GM18951 (cell line): ENCODE measurements at regions not wholly inside any gene's neighbourhood (a gene's known extent, or its start where the extent isn't known, plus 50 kb on each side); places are given as distances from the start of the nearest gene placed in this dataset.
"Not testable (repeated sequence)": the region's sequence is repeated elsewhere in the genome, so short reads cannot be mapped to it uniquely, and the experiment has no call there.

Experiments
- POLR2A ChIP-seq: IDR thresholded peaks from 4 replicates; pipeline ENCODE4 v1.6.1; 2011; ENCODE audit warnings: mild to moderate bottlenecking; ENCODE audit not compliant: insufficient read length, insufficient read depth; ENCODE audit errors: extremely low read depth
- in situ Hi-C: fragments of 300-500 bp; cut with MboI; formaldehyde crosslinking; loops from one replicate; pipeline ENCODE4 v1.12.0; 2022; ENCODE audit warnings: low sequenced_read_pairs, mixed read lengths, inconsistent platforms; ENCODE audit not compliant: unreplicated experiment

DNA sequence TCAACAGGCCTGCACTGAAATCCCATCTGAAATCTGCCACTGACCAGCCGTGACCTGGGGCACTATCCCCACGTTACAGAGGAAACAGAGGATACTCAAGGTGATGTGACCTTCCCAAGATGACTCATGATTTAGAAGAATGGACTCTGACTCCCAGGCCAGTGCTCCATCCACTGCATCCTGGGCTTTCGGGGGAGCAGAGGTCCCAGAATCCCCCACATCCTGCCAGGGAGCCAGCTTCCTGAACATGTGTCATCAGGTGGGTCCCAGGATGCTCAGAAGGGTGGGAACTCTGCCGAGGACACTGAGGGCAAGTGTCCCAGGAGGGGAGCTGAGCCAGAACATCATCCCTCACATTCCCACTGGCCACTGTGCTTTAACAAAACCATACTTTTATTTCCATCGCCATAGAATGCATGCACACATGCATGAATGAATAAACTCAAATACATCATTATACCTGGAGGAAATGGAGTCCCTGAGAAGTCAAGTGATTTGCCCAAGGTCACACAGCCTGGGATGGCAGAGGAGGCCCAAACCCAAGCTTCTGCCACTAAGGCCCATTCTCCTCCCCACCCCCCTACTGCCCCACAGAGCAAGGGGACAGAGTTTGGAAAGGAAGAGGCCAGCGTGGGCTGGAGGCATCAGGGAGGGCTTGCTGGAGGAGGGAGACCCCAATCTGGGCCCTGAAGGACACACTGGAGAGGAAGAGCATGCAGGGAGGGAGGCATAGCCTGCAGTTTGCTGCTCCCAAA is 189.4 kb downstream of the MATN1 start:
- in situ Hi-C loops = no loop called here
- no peak for TF ChIP-seq POLR2A

DNA sequence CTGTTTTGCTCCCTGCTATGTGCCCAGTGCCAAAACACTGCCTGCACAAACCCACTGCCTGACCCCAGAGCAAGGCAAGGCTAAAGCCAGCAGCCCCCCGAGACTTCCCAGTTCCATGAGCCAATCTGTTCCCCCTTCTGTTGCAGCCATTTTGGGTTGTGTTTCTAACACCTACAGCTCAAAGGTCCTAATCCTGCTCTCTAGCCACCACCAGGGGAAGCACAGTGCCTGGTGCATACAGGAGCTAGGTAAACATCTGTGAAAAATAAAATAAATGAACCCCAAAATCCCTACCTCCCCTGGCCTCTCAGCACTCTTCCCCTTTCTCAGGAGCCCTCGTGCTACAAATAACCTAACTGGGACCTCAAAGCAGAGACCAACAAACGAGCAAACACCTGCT is 190.2 kb downstream of the MATN1 start:
- no peak for TF ChIP-seq POLR2A
- in situ Hi-C loops = no loop called here

DNA sequence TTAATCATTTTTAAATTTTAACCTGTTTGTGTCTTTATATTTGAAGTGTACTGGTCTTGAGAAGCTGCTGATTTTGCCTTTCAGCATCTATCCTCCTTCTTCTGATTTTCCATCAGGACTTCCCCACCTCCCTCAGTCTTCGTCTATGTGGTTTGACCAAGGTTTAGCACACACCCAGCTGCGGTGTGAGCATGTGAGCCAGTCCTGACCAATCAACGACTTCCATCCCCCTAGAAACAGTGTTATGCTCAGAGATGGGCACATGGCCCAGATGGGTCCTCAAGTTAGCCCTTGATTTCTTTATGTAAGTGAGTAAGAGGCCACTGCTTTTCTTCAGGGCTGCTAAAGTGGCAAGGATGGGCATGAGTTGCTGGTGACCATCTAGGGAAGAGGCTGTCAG is 190.8 kb downstream of the MATN1 start:
- TF ChIP-seq POLR2A = no peak
- in situ Hi-C loops = no loop called here

DNA sequence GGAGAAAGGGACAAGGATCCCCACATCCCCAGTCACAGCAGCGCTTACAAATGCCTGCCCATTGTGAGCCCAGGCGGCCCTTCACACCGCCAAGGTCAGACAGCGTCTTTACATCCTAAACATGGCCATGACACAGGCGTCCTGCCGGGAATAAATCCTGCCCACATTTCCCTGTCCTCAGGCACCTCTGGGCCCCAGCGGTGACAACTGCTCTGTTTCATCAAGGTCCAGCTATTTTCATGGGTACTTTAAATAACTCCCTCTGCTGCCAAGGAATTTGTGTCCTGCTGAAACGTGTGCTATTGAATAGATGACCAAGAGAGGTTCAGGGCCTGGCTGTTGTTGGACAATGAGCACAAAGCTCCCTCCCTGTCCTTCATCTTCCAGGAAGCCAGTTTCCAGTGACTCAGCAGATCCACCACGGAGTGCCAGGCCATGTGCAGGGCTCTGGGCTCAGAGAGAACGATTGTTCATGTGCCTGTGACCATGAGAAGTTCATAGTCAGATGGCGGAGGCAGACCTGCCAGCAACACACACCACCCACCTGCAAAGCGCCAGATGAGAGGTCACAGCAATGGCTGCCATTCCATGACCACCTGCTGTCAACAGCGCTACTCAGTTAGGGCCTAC is 195.8 kb downstream of the MATN1 start:
- in situ Hi-C loops = no loop called here
- no peak for TF ChIP-seq POLR2A

DNA sequence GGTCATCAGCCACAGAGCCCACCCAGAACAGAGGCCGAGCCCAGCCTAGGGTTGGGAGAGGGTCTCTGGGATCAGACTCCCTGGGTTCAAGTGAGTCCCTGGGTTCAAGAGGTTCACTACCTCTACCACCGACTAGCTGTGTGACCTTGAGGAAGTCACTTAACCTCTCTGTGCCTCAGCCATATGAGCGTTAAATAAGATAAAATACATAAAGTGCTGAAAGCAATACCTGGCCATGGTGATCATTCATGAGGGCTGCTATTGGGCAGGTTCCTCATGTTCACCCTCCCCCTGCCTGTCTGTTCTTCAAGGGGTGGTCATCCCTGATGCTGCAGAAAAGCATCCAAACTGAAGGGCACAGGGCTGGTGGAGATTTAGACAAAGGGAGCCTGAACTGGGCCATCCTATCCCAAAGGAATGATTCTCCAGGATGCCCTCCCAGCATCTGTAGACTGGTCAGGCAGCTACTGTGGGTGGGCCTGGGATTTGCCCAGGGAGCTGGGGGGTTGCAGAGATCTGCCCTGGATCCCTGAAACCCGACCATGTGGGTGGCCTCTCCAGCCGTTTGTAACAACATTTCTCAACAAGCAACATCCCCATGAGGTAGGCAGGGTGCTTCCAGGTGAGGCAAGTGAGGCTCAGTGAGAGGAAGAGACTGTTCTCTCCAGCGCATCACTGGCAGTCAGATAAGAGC is 196.6 kb downstream of the MATN1 start:
- in situ Hi-C loops = no loop called here
- TF ChIP-seq POLR2A = no peak

DNA sequence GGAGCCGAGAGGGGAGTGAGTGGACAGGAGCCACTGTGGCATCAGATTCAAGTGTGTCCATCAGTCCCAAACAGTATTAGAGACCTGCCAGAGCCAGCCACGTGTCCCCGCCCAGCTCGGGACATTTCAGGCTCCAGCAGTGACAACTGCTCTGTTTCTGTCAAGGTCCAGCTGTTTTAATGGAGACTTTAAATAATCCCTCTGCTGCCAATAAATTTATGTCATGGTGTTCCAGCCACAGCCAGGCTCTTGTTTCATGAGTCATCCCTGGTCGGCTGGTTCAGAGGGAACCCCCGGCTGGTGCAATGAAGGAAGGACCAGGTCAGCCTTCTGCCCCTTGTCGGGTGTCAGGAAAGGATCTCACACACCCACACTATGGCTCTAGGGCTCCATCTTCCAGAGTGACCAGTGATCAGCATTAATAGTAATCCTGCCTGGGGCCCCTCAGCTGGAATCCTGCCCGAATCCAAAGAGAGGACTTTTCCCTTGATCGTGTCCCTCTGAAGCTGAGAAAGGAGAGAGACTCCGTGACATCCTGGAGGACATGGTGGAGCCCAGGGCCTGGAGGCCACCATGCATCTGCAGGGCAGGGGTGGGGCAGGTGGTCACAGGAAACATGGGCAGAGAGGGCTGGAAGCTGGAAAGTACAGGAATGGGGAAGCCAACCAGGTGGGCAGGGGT is 197.3 kb downstream of the MATN1 start:
- TF ChIP-seq POLR2A = no peak
- in situ Hi-C loops = no loop called here

DNA sequence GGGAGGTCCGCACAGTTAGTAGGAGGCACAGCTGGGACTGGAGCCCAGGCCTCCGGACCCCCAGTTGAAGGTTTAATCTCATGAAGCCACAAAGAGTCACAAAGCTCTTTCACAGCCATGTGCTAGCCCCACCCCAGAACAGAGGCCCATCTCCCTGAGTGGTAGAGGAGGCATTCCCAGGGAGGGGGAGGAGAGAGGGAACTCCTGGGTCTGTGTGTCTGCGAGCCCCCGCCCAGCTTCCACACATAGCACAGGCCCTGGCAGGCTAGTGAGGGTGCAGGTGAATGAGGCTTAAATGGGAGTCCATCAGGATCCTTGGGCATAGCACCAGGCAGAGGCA is 197.8 kb downstream of the MATN1 start:
- no peak for TF ChIP-seq POLR2A
- in situ Hi-C loops = no loop called here

DNA sequence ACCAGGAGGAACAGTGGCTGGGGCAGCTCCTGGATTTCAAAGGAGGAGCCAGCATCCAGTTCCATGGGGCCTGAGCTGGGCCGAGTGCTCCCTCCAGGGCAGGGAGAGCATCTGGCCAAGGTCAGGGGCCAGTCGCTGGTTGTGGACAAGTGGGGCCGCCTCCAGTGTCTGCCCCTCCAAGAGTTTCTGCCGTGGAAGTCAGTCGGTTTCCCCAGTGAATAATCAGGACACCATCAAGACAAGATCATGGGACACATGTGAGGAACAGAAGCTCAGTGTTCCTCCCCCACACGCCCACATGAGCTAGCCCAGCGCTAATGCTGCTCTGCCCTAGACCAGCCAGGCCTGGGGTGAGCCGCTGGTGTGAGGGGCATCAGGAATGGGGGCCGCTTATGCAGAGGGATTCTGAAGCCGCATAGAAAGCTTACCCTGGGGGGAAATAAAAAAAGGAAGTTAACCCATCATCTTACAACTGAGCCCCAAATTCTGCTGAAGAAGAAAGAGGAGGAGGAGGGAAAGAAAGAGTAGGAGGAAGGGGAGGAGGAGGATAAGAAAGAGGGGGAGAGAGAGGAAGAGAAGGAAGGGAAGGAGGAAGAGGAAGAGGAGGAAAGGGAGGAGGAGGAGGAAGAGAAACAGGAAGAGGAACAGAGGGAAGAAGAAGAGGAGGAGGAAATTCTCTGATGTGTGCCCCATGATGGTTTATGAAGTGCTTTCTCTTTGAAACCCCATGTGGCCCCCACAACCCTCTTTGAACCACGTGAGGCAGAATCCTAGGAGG is 198.4 kb downstream of the MATN1 start:
- in situ Hi-C loops = no loop called here
- TF ChIP-seq POLR2A = no peak

DNA sequence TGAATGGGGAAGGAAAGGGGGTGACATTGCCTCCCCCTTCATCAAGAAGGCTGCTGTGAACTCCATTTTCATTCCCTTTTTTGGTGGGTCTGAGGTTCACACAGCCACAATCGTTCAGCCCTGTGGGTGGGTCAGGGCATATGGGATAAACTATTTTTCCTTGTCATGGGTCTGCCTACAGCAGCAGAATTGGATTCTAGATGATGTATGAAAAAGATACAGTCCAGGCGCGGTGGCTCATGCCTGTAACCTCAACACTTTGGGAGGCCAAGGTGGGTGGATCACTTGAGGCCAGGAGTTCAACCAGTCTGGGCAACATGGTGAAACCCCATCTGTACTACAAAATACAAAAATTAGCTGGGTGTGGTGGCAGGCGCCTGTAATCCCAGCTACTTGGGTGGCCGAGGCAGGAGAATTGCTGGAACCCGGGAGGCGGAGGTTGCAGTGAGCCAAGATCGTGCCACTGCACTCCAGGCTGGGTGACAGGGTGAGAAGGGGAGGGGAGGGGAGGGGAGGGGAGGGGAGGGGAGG is 199.3 kb downstream of the MATN1 start:
- in situ Hi-C loops = not testable (repeated sequence)

DNA sequence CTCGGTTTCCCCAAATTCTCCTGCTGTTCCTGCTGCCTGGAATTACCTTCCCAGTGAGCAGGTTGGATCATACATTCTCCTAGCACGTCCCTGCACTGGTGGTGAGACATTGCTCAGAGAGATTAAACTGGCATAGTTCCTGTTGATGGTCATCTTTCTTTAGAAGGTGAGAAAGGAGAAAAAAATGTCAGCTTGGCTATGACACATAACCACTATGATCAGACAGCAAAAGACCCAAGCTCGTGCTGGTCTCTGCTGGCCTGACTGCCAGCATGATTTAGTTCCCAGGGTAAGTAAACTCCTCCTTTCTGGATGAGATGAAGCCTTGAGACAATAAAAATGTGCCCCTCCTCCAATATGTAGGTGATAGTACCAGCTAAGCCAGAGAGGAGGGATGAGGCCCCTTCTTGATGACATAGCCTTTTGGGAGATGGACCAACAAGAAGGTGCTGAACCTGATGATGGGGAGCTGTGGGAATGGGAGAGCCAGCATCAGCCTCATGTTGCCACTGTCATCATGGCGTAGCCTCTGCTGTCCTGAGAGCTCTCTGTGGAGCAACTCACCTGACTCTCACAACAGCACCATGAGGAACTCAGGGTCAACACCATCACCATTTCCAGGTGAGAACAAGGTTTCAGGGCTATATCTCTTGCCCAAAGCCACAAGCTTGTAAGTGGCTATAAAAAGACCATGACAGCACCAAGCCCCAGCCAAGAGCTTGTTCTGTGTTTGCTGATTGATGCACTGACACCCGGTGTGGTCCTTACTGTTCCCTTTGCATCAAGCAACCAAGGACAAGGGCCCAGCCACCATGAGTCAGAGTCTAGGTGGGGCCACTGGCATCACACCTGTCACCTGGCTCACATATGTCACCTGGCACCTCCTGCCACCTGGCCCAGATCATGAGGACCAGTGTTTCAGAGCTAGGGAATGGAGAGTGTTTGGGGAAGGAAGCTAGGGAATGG is 200.0 kb downstream of the MATN1 start:
- in situ Hi-C loops = no loop called here
- TF ChIP-seq POLR2A = no peak

DNA sequence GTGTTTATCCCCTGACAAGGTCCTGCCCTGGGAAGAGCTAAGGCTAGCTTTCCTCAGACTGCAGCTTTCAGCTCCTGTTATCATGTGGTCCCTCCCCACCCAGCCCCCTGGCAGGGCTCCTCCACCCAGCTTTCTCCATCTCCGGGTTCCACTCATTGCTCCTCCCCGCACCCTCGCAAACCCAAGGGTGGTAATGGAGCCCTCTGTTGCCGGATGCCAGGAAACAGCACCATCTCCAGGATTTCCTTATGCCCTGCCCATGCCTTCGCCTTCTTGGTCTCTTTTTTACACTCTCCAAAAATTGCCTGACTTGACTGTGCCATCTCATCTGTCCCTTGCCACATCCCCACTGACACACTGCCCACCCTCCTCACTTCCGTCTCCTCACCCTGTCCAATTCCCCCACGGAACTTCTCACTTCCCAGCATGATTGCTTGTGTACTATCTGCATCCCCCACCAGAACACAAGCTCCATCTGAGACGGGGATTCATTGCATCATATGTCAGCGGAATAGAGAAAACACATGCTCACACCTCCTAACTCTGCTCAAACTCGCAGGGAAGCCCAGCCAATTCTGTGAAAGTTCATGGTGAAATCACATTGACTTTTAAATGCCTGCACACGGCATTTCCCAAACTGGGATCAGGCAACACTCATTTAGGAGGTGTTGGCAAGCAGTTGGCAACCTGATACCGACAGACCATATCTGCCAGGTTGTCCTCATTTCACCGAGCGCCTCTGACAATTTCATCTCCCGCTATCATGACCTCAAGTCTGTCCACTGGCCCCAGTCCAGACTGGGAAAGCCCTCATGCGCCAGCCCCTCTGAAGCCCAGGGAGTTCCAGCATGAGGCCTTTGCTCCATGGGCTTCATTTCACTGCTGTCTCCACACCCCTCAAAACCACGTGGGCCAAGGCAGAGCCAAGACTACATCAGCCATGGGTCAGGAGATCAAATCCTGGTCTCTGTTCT is 201.1 kb downstream of the MATN1 start:
- in situ Hi-C loops = no loop called here
- TF ChIP-seq POLR2A = no peak
